ENCODE measurements at regions not wholly inside any gene's neighbourhood (a gene's known extent, or its start where the extent isn't known, plus 50 kb on each side); places are given as distances from the start of the nearest gene placed in this dataset.
"Not testable (repeated sequence)": the region's sequence is repeated elsewhere in the genome, so short reads cannot be mapped to it uniquely, and the experiment has no call there.

- no peak for DNase-seq (ENCODE audit: low read depth)
Measured at GRCh38 chr6:99668036-99668705, 61.5 kb downstream of the PRDM13 start.

DNA sequence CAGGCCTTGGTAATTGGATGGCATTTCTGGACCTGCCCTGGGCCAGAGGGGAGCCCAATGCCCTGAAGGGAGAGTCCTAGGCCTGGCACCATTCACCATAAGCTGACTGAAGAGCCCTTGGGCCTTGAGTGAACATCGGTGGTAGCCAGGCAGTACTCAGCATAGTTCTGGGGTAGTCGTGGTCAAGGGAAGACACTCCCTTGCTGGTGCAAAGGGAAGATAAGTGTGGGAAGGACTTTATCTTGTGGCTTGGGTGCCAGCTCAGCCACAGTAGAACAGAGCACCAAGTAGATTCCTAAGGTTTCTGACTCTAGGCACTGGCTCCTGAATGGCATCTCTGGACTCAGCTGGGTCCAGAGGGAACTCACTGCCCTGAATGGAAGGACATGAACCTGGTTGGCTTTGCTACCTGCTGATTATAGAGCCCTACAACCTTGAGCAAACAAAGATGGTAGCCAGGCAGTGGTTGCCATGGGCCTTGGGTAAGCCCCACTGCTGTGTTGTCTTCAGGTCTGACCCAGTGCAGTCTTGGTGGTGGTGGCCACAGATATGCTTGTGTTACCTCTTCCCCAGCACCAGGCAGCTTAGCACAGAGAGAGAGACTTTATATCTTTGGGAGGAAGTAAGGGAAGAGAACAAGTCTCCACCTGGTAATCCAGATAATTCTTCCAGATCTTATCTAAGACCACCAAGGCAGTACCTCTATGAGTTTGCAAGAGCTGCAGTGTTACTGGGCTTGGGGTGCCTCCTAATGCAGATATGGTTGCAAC, 83.5 kb downstream of the PRDM13 start:
- DNase-seq (ENCODE audit: low read depth) = no peak

DNA sequence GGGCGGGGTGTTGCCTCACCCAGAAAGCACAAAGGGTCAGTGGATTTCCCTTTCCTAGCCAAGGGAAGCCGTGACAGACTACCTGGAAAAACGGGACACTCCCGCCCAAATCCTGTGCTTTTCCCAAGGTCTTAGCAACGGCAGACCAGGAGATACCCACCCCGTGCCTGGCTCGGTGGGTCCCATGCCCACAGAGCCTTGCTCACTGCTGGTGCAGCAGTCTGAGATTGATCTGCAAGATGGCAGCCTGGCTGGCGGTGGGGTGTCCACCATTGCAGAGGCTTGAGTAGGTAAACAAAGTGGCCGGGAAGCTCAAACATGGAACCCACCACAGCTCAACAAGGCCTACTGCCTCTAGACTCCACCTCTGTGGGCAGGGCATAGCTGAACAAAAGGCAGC, 95.7 kb downstream of the PRDM13 start:
- not testable (repeated sequence) for DNase-seq (ENCODE audit: low read depth)

DNA sequence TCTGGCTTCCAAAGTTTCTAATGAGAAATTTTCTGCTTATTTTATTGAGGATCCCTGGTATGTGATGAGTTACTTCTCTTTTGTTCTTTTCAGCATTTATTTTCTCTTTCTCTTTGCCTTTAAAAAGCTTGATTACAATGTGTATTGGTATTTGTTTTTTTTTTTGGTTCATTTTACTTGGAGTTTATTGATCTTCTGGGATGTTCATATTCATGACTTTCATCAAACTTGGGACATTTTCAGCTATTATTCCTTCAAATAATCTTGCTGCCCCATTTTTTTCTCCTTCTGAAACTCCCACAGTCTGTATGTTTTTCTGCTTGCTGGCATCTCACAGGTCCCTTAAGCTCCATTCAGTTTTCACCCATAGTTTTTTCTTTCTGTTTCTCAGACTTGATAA, 102.4 kb downstream of the PRDM13 start:
- DNase-seq (ENCODE audit: low read depth) = no peak

DNA sequence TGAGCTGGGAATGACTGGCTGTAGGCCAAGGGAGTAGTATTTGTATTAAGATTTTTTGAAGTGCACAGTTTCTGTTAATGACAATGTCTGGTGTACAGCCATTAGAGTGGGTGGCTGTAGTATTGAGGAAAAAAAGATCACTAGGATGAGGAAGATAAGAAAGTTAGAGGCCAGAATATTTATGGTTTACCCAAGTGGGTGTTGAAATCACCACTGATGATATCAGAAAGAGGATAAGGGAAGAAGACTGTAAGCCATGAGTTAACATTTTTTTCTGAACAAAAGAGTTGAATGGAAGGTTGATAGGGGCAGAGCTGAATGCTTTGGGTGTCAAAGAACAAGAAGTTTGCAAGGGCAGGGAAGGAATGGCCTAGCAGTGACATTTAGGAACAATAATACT, 104.7 kb downstream of the PRDM13 start:
- DNase-seq (ENCODE audit: low read depth) = no peak

- no peak for DNase-seq (ENCODE audit: low read depth)
Measured at GRCh38 chr6:99711925-99712324, 105.3 kb downstream of the PRDM13 start.

- no peak for DNase-seq (ENCODE audit: low read depth)
Measured at GRCh38 chr6:99712519-99712918, 105.9 kb downstream of the PRDM13 start.

DNA sequence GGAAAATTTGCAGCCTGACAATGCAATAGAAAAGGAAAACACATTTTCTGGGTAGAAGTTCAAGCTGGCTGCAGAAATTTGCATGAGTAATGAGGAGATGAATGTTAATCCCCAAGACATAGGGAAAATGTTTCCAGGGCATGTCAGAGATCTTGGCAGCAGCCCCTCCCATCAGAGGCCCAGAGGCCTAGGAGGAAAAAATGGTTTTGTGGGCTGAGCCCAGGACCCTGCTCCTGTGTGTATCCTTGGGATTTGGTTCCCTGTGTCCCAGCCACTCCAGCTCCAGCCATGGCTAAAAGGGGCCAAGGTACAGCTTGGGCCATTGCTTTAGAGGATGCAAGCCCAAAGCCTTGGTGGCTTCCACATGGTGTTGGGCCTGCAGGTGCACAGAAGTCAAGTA, 115.4 kb downstream of the PRDM13 start:
- DNase-seq (ENCODE audit: low read depth) = not testable (repeated sequence)

GRCh38 chr6:99730237-99730636, 123.6 kb downstream of the PRDM13 start:
- not testable (repeated sequence) for DNase-seq (ENCODE audit: low read depth)

GRCh38 chr6:99736302-99736701, 129.7 kb downstream of the PRDM13 start:
- no peak for DNase-seq (ENCODE audit: low read depth)

DNA sequence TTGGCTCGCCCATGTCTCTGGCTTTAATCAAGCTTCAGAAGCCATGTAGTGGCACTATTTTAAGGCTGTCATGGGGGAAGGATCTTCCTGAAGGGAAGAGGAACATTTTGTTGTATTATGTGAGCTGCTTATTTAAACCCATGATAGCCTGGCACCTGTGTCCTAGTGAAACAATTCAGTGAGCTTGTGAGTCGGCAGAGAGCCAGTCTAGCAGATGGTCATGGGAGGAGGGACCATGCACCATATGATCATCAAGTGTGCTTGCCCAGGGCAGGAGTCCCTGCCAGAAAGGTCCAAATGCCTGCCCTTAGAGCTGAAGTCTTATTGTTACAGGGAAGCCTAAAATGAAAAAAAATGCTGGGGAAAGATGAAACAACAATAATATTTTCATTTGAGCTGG, 132.9 kb downstream of the PRDM13 start:
- no peak for DNase-seq (ENCODE audit: low read depth)

GRCh38 chr6:99741092-99741491, 134.5 kb downstream of the PRDM13 start:
- no peak for DNase-seq (ENCODE audit: low read depth)

GRCh38 chr6:99743647-99744046, 137.0 kb downstream of the PRDM13 start:
- no peak for DNase-seq (ENCODE audit: low read depth)

DNA sequence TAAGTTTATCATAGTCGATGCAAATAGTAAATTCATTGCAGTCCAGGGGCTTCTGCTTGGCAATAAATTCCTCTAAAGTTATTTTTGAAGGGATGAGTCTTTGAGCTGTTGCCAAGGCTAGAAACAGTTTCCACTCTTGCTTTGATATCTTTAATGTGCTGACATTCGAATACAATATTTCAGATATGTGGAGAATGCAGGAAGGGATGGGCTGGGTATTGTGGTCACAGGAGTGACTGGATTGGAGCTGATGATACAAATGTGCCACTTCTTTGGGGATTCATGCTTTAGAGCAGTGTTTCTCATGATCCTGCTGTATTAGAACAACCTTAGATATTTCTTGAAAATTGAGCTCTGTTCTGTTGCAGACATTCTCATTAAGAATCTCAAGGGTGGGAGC, 139.0 kb downstream of the PRDM13 start:
- no peak for DNase-seq (ENCODE audit: low read depth)

DNA sequence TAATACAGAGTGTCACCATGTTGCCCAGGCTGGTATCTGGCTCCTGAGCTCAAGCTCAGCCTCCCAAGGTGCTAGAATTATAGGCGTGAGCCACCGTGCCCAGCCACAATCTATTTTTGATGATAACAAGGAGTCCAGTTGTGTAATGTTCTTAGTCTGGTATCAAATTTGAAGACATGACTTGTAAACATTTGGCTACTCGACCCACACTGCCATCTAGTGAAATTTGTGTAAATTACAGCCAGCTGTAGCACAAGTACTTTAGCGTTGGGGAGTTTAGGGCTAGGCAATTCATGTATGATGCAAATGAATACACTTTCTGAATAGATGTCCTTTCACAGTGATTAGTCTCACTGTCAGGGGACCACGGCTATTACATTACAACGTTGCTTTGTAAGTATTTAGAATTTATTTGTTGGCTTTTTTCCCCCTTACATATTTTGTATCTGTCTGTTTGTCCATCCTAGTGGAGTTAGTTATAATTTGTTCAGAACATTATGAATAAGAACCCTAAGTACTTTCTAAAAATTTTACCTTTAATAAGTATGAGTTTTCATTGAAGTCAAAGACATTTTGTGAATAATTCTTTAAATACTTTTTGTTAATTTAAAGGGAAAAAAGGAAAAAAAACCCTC, 139.7 kb downstream of the PRDM13 start:
- DNase-seq (ENCODE audit: low read depth) = peak; percentile 22

- DNase-seq (ENCODE audit: low read depth) = no peak
Measured at GRCh38 chr6:99761711-99762110, 155.1 kb downstream of the PRDM13 start.

- no peak for DNase-seq (ENCODE audit: low read depth)
Measured at GRCh38 chr6:99768166-99768565, 161.5 kb downstream of the PRDM13 start.

DNA sequence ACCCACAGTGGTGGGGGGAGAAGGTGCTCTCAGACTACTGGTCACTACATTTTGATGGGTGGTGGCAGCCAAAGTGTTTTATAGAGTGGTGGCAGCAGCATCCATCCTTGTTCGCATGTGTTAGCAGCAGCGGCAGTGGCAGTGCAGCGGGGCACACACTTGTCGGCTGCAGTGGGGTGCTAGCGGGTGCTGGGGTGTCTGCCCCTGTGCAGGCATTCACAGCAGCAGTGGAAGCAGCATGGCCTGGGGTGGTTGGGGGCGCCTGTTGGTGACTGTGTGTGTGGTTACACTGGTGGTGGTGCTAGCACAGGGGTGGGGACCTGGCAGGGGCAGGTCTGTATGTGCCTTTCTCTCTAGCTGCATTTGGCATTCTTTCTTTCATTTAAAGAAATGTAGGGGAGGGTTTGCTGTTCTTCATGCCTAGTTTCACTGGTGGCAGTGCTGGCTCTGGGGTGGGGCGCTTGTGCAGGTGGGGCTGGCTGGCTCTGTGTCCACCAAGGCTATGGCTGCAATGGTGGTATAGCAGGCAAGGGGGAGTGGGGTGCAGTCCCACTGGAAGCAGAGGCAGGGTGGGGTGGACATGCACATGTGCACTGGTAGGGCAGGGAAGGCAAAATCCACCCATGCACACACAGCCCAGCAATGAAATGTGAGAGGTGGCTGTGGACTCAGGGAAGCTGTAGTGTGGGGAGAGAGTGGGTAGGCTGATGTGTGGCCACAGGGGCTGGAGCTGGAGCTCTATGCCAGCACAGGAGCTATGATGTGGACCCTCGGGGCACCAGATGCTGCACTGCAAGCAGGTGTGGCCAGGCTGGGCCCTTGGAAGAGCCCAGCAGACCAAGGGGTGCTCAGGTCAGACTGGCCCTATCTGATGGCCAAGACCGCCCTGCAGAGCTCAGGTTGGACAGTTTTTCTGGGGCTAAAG, 173.3 kb downstream of the PRDM13 start:
- no peak for DNase-seq (ENCODE audit: low read depth)

DNA sequence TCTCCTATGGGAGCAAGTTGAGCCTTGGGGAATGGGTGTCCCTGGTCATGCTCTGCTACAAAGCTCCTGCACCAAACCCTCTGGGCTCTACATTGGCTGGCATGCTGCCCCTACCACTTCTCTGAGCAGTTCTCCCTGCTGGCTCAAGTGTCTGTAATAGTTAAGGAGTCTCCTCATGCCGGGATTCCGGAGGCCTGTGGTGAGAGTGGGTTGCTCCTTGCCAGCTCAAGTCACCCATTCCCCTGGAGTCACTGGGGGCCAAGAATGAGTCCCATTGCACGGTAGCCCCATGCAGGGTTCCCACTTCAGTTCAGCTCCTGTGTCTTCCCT, 173.9 kb downstream of the PRDM13 start:
- no peak for DNase-seq (ENCODE audit: low read depth)

- DNase-seq (ENCODE audit: low read depth) = no peak
Measured at GRCh38 chr6:99789767-99790166, 183.1 kb downstream of the PRDM13 start.

GRCh38 chr6:99790679-99791078, 184.0 kb downstream of the PRDM13 start:
- DNase-seq (ENCODE audit: low read depth) = no peak

GRCh38 chr6:99801805-99802204, 192.2 kb downstream of the MCHR2 start:
- no peak for DNase-seq (ENCODE audit: low read depth)

Data from activated T-cell treated with anti-CD3 and anti-CD28 coated beads for 48 hours (primary cell).